Stimulated activated memory B cell treated with anti-CD40 and anti-IgM and Interleukin-4, amounts not matched to agents 10 μg/mL and 1 μg/mL and 100 μg/mL, for 72 hours (primary cell): ENCODE measurements at regions not wholly inside any gene's neighbourhood (a gene's known extent, or its start where the extent isn't known, plus 50 kb on each side); places are given as distances from the start of the nearest gene placed in this dataset.
A peak's percentile ranks its signal among the peaks of the same experiment; 100 is the strongest.

ENCODE experiments used
- ATAC-seq: fragments of 150-1000 bp; cut with Tn5 transposase; 2 replicates; pipeline ENCODE4 v1.10.0; 2021
- H3K27ac Mint-ChIP-seq: one replicate; pipeline ENCODE4 v1.8.0; 2022; ENCODE audit warnings: mild to moderate bottlenecking, mixed read lengths
- H3K27me3 Mint-ChIP-seq: one replicate; pipeline ENCODE4 v1.8.0; 2022; ENCODE audit warnings: mixed read lengths
- H3K36me3 Mint-ChIP-seq: one replicate; pipeline ENCODE4 v1.8.0; 2022; ENCODE audit warnings: mixed read lengths
- H3K4me1 Mint-ChIP-seq: one replicate; pipeline ENCODE4 v1.8.0; 2022; ENCODE audit warnings: mixed read lengths
- H3K4me3 Mint-ChIP-seq: one replicate; pipeline ENCODE4 v1.8.0; 2022; ENCODE audit warnings: mild to moderate bottlenecking, moderate library complexity, mixed read lengths
- H3K9me3 Mint-ChIP-seq: one replicate; pipeline ENCODE4 v1.8.0; 2022; ENCODE audit warnings: mixed read lengths

DNA sequence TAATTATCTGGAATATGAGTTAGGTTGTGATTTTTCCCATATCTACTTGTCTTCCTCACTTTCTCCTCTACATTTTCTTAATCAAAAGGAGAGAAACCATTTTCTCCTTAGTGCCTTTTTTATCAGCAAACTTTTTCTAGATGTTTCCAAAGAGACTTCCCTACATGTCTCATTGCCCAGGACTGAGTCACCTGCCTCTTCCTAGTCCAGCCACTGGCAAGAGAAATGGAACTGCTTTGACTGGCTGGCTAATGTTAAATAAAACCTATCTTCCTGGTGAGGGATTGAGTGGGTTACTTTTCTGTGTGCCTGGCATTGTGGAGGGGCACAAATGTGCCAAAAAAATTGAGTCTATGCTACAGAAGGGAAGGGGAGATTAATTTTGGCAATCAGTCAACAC, 52.1 kb upstream of the CD5L start:
- H3K4me3 Mint-ChIP-seq, result no peak overlapping the region
- no peak overlapping the region for H3K27ac Mint-ChIP-seq
- H3K27me3 Mint-ChIP-seq, result no peaks in the 10 kb centered on the region
- peaks cover 11% of the 10 kb centered on the region for H3K36me3 Mint-ChIP-seq
- ATAC-seq, result no peak
- H3K4me1 Mint-ChIP-seq, result peaks cover 5% of the 10 kb centered on the region
- H3K9me3 Mint-ChIP-seq, result peaks cover 16% of the 10 kb centered on the region

DNA sequence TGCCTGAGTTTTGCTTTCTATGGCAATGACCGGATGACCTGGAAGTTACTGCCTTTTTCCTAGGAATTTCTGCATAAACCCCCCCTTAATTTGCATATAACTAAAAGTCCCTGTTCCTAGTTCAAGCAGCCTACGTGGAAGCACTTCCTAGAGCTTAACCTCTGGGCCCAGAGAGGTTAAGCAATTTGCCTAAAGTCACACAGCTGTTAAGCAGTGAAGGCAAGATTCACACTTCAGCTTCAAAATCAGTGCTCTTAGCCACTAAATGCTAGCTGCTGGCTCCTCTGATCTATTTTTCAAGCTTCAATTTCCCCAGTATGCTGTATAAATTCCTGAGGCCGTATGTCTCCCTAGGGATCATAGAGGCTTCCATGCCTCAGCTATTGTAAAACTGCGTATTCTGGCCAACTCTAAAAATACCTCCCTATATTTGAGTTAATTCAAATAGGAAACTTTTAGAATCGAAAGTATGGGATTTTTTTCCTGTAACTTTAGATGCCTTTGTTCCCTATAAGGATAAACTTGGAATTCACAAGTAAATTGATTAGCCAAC, 53.1 kb upstream of the CD5L start:
- ATAC-seq, result no peak
- H3K9me3 Mint-ChIP-seq, result peaks cover 15% of the 10 kb centered on the region
- peaks cover 9% of the 10 kb centered on the region for H3K36me3 Mint-ChIP-seq
- H3K4me3 Mint-ChIP-seq, result no peak overlapping the region
- peaks cover 5% of the 10 kb centered on the region for H3K4me1 Mint-ChIP-seq
- H3K27me3 Mint-ChIP-seq, result no peaks in the 10 kb centered on the region
- H3K27ac Mint-ChIP-seq, result no peak overlapping the region

DNA sequence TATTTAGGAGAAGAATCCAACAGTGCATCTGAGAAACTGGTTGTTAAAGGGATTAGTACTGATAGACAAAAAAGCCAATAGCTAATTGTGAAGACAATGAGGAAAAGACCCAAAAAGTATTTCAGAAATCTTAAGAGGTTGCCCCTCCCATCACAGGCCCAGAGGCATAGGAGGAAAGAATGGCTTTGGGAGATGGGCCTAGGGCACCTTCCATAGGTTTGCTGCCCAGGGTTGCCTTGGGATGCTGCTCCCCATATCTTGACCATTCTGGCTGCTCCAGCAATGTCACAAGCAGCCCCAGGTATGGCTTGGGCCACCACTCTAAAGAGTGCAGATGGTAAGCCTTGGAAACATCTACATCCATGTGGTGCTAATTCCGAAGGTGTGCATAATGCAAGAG, 68.7 kb upstream of the CD5L start:
- Mint-ChIP-seq H3K4me3 (no peak overlapping the region), H3K36me3 (peaks cover 9% of the 10 kb centered on the region), H3K9me3 (peaks cover 14% of the 10 kb centered on the region), H3K27me3 (no peaks in the 10 kb centered on the region), H3K4me1 (no peaks in the 10 kb centered on the region), H3K27ac (no peak overlapping the region)
- ATAC-seq, result no peak

DNA sequence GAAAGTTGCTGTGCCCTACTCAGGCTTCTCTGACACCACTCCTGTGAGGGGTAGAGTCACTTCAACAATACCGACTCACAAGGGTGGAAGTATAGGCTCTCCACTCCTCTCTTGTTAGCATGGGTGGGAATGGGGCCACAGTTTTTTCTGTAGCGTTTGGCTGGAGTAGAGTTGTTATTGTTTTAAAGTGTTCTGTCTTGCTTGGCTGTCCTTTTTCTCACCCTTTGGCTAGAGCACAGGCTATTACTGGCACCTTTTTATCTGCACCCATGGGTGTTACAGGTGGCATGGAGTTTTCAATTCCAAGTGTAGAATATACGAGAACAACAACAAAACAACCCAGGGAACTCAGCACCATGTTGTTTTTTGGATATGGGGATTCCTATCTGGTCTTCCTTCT, 74.3 kb upstream of the CD5L start:
- H3K36me3 Mint-ChIP-seq, result no peaks in the 10 kb centered on the region
- no peaks in the 10 kb centered on the region for H3K27me3 Mint-ChIP-seq
- peaks cover 5% of the 10 kb centered on the region for H3K4me1 Mint-ChIP-seq
- no peak overlapping the region for H3K27ac Mint-ChIP-seq
- ATAC-seq, result no peak
- H3K9me3 Mint-ChIP-seq, result peaks cover 5% of the 10 kb centered on the region
- H3K4me3 Mint-ChIP-seq, result no peak overlapping the region

- no peaks in the 10 kb centered on the region for H3K36me3 Mint-ChIP-seq
- peaks cover 2% of the 10 kb centered on the region for H3K9me3 Mint-ChIP-seq
- H3K27ac Mint-ChIP-seq, result no peak overlapping the region
- peaks cover 12% of the 10 kb centered on the region for H3K4me1 Mint-ChIP-seq
- peak; percentile 36 for ATAC-seq
- no peaks in the 10 kb centered on the region for H3K27me3 Mint-ChIP-seq
- no peak overlapping the region for H3K4me3 Mint-ChIP-seq
Measured at GRCh38 chr1:157916887-157917570, 75.4 kb upstream of the CD5L start.

DNA sequence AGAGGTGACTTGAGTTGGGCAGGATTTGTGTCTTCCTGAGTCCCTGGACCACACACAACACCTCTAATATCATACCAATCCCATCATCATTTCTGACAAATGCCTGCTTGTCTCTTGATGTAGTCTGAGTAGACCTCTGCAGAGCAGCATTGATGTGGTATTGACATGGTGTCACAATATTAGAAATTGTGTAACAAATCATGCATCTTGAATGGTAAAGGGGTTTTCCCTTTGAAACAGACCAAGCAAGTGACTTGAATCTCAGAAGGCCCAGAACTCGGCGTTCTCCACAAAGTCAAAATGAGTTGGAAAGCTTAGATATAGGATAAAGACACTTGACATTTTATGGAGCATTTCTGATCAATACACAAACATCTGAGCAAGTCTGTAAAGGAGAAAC, 72.7 kb upstream of the KIRREL1 start:
- peaks cover 12% of the 10 kb centered on the region for H3K4me1 Mint-ChIP-seq
- ATAC-seq, result no peak
- no peaks in the 10 kb centered on the region for H3K9me3 Mint-ChIP-seq
- H3K27me3 Mint-ChIP-seq, result no peaks in the 10 kb centered on the region
- H3K36me3 Mint-ChIP-seq, result no peaks in the 10 kb centered on the region
- H3K27ac Mint-ChIP-seq, result no peak overlapping the region
- H3K4me3 Mint-ChIP-seq, result no peak overlapping the region

DNA sequence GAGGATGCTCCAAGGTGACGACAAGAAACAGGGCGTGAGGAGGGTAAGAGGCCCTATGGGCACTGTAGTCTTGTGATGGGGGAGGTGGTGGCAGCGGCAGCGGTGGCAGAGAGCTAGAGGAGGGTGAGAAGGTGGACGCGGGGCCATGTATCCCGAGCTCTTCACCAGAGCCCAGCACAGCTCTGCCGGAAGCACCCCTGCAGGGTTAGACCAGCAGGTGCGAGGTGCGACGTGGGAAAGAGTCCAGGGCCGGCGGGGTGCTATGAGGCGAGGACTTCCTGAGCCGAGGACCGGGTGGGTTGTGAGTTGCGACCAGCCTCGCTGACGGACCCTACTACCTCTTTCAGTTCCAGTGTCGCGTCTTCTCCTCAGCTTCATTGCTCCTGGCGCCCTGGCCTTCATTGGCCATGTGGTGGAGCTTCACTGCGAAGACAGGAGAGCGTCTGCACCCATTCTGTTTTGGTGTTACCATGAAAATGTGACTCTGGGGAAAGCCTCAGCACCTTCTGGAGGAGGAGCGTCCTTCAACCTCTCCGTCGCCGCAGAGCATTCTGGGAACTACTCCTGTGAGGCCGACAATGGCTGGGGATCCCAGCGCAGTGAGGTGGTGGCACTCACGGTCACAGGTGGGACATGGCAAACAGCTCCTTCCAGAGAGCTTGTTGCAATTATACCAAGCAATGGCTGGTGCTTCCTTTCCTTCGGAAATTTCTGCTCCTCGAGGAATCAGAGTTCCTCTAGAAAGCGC, 67.9 kb upstream of the KIRREL1 start:
- no peak overlapping the region for H3K27ac Mint-ChIP-seq
- no peaks in the 10 kb centered on the region for H3K27me3 Mint-ChIP-seq
- no peaks in the 10 kb centered on the region for H3K9me3 Mint-ChIP-seq
- H3K36me3 Mint-ChIP-seq, result no peaks in the 10 kb centered on the region
- no peak overlapping the region for H3K4me3 Mint-ChIP-seq
- ATAC-seq, result no peak
- peaks cover 10% of the 10 kb centered on the region for H3K4me1 Mint-ChIP-seq

GRCh38 chr1:157932069-157932468, 61.4 kb upstream of the KIRREL1 start:
- H3K27me3 Mint-ChIP-seq, result no peaks in the 10 kb centered on the region
- H3K36me3 Mint-ChIP-seq, result no peaks in the 10 kb centered on the region
- no peak for ATAC-seq
- H3K27ac Mint-ChIP-seq, result no peak overlapping the region
- H3K9me3 Mint-ChIP-seq, result no peaks in the 10 kb centered on the region
- no peak overlapping the region for H3K4me3 Mint-ChIP-seq
- H3K4me1 Mint-ChIP-seq, result no peaks in the 10 kb centered on the region

DNA sequence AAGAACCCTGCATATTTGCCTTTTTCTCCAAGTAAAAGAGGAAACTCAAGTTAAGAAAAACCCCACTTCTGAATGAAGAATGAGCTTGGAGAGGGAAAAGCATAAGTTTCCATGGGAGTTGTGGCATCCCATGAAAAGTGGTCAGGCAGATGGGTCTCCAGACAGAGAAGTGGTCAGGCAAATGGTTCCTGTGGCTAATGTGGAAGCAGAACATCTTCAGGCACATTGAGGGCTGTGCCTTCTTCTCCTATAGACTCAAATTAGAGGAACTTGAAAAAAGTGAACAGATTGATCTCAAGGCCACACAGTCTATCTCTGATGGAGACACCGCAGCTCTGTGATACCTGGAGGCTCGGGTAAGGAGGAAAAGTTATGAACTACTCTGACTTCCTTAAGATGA, 55.7 kb upstream of the KIRREL1 start:
- H3K36me3 Mint-ChIP-seq, result no peaks in the 10 kb centered on the region
- H3K4me3 Mint-ChIP-seq, result no peak overlapping the region
- peaks cover 24% of the 10 kb centered on the region for H3K27me3 Mint-ChIP-seq
- no peaks in the 10 kb centered on the region for H3K4me1 Mint-ChIP-seq
- no peak overlapping the region for H3K27ac Mint-ChIP-seq
- ATAC-seq, result no peak
- no peaks in the 10 kb centered on the region for H3K9me3 Mint-ChIP-seq

DNA sequence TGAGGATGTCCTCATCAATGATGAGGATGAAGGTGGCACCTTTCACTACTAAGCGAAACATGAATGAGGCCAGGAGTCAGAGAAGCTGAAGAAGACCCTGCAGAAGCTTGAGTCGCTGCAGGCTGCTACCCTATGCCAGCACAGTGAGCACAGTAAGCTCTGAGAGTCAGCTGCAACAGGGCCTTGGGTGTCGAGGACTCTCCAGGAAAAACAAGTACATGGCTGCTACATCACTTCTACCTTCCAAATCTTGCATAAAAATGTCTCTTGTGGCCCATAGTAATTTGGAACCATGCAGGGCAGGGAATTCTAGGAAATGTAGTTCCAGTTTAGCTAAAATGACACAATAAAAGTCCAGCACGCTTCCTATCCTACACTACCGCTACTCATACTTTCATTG, 51.5 kb upstream of the KIRREL1 start:
- Mint-ChIP-seq H3K27me3 (peaks cover 24% of the 10 kb centered on the region), H3K36me3 (no peaks in the 10 kb centered on the region), H3K4me1 (peaks cover 16% of the 10 kb centered on the region), H3K9me3 (no peaks in the 10 kb centered on the region), H3K4me3 (no peak overlapping the region), H3K27ac (no peak overlapping the region)
- no peak for ATAC-seq
